NCI-H2107 (cell line): ENCODE measurements at regions not wholly inside any gene's neighbourhood (a gene's known extent, or its start where the extent isn't known, plus 50 kb on each side); places are given as distances from the start of the nearest gene placed in this dataset.

Experiments used
- DNase-seq: peaks from one replicate; lab custom pipeline; 2025; lab: John Stamatoyannopoulos, UW

- DNase-seq = no peak
Measured at GRCh38 chr7:67843001-67843565, 846.5 kb downstream of the TYW1 start.

GRCh38 chr7:67843615-67844014 is 847.0 kb downstream of the TYW1 start:
- DNase-seq = no peak

GRCh38 chr7:67847092-67847787 is 850.6 kb downstream of the TYW1 start:
- no peak for DNase-seq

GRCh38 chr7:67854221-67855178 is 857.9 kb downstream of the TYW1 start:
- no peak for DNase-seq

- DNase-seq = no peak
Measured at GRCh38 chr7:67855322-67855721, 858.7 kb downstream of the TYW1 start.

GRCh38 chr7:67856046-67856445 is 859.4 kb downstream of the TYW1 start:
- DNase-seq = no peak

DNA sequence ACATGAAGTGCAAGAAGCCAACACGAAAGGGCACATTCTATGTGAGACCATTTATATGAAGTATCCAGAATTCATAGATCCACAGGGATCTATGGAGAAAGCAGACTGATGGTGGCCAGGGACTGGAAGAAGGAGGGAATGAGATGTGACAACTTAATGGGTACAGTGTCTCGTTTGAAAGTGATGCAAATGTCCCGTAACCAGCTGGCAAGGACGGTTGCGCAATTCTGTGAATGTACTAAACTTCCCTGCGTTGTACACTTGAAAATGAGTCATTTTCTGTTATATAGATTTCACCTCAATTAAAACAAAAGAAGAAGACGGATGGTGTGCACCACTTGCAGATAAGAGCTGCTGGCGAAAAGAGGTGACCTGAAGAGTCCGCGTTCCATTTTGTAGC is 861.1 kb downstream of the TYW1 start:
- DNase-seq = no peak

GRCh38 chr7:67858931-67859330 is 862.3 kb downstream of the TYW1 start:
- no peak for DNase-seq

DNA sequence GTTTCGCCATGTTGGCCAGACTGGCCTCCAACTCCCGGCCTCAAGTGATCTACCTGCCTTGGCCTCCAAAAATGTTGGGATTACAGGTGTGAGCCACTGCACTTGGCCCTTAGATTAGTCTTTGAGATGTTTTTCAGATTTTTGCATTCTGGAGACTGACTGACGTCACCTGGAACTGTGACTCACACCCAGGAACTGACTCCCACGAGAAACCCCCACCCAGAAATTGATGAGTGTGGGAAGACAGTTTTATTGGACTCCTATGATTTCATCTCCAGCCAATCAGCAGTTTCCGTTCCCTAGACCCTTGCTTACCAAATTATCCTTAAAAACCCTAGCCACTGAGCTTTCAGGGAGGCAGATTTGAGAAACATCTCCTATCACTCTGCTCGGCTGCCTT is 867.3 kb downstream of the TYW1 start:
- no peak for DNase-seq

DNA sequence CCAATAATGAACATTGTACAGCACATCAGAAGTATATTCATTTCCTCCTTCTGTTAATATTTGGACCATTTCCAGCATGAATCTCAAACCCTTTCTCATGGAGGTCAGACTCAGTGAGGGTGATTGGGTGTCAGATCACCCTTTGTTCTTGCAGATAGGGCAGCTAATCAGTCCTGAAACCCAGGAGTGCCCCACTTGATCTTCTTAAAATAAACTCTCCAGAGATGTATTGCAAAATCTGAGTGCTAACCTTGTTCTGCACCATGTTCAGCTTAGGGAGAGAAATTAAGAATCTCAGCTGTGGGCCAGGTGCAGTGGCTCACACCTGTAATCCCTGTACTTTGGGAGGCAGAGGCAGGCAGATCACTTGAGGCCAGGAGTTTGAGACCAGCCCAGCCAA is 869.4 kb downstream of the TYW1 start:
- DNase-seq = no peak

DNA sequence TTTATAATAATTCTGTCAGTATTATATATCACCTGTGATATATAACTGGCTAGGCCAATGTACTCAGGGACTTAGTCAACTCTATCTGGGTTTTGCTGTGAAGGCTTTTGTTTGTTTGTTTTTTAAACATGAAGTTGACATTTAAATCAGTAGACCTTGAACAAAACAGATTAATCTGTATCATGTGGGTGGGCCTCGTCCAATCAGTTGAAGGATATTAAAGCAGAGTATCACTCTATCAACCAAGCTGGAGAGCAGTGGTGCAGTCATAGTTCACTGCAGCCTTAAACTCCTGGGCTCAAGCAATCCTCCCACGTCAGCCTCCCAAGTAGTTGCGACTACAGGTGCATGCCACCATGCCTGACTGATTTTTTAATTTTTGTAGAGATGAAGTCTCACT is 870.2 kb downstream of the TYW1 start:
- DNase-seq = no peak

GRCh38 chr7:67870396-67870795 is 873.8 kb downstream of the TYW1 start:
- DNase-seq = no peak

DNA sequence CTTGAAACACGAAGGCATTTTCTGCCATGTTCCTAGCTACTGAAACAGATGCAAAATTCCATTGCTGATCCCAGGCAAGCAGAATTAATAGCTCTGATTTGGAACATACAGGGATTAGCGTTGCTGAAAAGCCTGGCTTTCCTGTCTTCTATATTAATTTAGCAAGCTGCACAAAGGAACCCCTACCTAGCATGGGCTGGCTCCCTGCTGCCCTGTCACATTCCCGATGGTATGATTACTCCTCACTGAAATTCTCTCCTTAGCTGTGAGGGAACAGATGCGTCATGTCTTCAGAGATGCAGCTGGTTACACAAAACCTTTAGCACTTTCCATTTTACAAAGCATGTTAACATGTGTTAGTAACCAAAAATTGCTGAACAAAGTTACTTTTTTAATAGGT is 878.9 kb downstream of the TYW1 start:
- no peak for DNase-seq

DNA sequence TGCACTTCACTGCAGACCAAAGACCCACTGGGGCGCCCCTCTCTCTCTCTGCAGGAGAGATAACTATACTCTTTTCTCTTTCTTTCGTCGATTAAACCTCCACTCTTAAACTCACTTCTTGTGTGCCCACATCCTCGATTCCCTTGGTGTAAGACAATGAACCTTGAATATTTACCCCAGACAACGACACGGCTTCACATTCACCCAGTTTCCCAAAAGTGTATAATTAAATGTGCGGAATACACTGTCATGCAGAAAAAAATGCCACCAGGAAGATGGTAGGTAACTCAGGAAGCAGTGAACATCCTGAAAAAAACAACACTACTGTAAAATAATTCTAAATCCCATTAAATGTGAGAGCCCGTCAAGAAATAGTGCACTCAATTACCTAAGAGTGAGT is 882.2 kb downstream of the TYW1 start:
- DNase-seq = no peak

DNA sequence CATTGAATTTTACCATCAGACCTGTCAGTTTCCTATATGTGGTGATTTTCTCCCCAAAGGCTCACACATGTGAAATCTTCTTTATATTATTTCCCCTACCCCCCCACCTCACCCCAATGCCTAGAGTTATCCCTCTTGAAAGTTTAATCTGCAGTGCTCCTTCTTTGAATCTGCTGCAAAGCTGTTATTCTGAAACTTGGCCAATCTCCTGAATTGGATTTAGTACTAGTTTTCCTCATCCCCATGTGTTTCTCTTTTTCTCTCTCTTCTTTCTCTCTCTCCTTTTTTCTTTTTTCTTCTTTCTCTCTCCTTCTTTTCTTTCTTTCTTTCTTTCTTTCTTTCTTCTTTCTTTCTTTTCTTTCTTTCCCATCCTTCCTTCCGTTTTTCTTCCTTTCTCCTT is 886.2 kb downstream of the TYW1 start:
- no peak for DNase-seq

- no peak for DNase-seq
Measured at GRCh38 chr7:67890316-67890715, 893.7 kb downstream of the TYW1 start.

- no peak for DNase-seq
Measured at GRCh38 chr7:67894746-67895145, 898.1 kb downstream of the TYW1 start.

DNA sequence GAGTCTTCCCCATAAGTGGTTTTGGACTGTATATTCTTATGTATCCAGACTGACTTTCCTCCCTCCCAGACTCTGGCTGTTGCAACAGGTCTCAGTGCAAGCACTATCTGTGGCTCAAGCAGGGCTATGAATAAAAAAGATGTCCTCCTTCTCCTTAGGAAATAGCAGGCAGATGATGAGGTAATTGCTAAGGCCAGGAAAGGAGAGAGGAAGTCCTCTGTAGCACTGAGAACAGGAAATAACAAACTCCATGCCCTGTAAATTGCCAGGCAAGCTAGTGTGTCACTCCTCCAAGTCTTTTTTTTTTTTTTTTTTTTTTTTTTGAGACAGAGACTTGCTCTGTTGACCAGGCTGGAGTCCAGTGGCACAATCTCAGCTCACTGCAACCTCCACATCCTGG is 900.1 kb downstream of the TYW1 start:
- DNase-seq = no peak

GRCh38 chr7:67900456-67900855 is 903.8 kb downstream of the TYW1 start:
- DNase-seq = no peak

DNA sequence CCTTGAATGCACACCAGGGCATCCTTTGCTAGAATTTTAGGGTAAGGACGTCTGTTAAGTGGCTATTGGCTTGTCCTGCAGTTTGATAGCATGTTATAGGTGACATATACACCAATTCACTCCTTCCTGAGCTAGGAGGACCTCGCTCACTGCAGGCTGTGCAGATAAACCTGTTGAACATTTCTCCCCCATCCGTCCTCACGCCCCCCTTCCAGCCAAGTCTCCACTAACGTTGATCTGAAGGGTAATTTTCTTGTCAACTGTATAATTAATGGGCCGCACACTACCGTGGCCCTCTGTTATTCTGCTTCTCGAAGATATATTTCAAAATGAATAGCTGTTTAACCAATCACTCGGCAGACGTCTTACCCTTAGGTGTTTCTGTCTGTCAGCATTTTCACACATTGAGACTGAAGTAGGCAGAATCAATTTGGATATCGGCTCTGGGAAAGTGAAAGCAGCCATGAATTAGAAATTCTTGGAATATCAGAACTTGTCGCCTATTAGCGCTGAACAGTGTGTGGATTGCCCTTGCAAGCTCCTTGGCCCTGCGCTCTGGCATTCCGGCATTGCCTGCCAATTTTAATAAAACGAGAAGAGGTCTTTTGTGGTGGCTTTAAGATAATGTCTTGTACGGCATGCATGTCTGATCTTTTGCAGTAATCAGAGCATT is 905.3 kb downstream of the TYW1 start:
- DNase-seq = no peak

DNA sequence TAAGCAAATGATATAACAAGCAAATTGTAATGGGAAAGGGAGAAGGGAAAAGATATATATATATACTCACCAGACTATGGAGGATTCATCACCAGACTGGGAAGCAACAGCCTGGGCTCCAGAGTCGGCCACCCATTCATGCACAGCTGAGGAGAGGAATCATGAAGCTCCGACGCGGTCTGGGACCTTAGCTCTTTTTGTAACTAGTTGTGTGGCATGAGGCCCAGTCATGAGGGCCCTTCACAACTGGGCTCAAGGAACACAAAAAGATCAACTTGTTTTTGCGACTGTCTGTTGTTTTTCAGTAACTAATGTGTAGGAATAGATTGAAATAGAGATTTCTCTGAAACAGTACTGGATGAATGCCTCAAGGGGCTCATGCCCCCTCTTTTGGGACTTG is 911.2 kb downstream of the TYW1 start:
- DNase-seq = no peak

DNA sequence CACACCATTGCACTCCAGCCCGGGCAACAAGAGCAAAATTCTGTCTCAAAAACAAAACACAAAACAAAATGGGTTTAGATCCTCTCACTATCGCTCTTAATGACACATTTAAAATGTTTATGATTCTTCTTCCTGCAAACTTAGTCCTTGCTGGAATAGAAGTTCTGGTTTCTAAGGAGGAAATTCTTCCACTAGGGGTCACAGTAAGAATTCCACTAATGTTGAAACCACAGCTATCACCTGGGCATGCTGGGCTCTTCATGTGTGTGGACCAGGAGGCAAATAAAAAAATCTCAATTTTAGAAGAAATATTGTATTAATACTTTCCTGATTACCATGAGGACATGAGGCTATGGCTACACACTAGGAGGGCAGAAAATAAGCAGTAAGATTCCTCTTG is 915.8 kb downstream of the TYW1 start:
- DNase-seq = no peak

- no peak for DNase-seq
Measured at GRCh38 chr7:67913604-67914003, 917.0 kb downstream of the TYW1 start.
